ENCODE measurements at regions not wholly inside any gene's neighbourhood (a gene's known extent, or its start where the extent isn't known, plus 50 kb on each side); places are given as distances from the start of the nearest gene placed in this dataset.

DNA sequence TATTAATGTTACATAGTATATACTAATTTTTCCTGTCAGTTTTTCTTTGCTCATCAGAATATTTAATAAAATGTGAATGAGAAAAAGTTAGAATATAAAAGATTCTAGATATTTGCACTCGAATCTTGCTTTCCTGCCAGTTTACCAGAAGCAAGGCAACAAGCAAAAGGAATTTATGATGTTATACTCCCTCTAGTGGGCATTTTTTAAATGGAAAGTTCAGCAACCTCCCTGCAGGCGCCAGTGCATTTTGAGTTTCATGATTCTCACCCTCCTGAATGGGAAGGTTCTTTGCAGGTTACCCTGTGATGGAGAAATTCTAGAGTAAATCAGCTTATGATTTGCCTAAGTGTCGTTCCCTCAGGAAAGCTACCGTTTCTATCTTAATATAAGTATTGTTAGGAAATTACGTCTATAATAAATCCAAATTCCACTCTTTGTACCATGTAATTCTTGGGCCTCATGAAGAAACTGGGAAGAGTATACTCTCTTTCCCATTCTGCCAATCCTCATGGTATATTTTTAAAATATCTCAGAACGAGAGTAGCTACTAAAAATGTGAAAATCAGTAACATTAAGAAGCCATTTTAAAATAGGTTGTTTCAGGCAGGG, 350.0 kb downstream of the CRPPA start:
- TF ChIP-seq, protein P1, sequence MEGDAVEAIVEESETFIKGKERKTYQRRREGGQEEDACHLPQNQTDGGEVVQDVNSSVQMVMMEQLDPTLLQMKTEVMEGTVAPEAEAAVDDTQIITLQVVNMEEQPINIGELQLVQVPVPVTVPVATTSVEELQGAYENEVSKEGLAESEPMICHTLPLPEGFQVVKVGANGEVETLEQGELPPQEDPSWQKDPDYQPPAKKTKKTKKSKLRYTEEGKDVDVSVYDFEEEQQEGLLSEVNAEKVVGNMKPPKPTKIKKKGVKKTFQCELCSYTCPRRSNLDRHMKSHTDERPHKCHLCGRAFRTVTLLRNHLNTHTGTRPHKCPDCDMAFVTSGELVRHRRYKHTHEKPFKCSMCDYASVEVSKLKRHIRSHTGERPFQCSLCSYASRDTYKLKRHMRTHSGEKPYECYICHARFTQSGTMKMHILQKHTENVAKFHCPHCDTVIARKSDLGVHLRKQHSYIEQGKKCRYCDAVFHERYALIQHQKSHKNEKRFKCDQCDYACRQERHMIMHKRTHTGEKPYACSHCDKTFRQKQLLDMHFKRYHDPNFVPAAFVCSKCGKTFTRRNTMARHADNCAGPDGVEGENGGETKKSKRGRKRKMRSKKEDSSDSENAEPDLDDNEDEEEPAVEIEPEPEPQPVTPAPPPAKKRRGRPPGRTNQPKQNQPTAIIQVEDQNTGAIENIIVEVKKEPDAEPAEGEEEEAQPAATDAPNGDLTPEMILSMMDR (IDR thresholded peaks at IDR 0.05; ENCODE audit: insufficient read depth, low read depth, low read length, missing control alignments): peak; percentile 71
- DNase-seq (ENCODE audit: low read depth): peak; percentile 68
- no peak overlapping the region for H3K4me3 ChIP-seq (ENCODE audit: low read length)

DNA sequence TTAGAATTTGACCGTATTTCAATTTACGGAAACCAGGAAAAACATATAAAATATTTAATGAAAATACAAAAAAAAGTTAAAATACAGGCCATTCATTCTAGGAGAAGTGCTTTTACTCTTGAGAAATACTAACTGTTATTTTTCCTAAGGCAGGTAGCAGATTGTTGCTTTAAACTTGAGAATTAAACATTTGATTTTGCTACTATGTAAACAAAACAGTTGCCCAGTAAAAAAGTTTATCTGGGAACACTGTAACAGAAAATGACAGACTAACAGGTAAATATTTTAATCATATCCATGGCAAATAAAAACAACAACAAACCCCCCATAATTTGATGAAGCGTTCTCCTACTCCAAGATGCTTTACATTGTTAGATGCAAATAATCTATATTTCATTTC, 350.5 kb downstream of the CRPPA start:
- TF ChIP-seq, protein P1 (IDR thresholded peaks at IDR 0.05; ENCODE audit: insufficient read depth, low read depth, low read length, missing control alignments): no peak
- H3K4me3 ChIP-seq (ENCODE audit: low read length): no peak overlapping the region
- no peak for DNase-seq (ENCODE audit: low read depth)

DNA sequence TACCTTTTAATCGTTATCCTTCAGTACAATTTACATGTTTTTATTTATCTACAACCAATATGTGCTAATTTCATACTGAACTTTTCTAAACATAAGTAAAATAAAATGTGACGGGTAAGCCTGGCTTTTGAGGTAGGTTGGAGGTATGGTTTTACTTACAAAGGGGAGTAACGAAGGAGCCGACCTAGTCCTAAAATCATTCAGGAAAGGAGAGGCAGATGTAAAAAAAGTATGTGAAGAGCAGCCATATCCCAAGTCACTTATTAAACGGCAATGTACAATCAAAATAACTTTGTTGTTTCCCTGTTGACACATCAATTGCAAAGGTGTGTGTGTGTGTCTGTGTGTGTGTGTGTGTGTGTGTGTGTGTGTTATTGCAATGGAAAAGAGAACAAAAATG, 351.3 kb downstream of the CRPPA start:
- DNase-seq (ENCODE audit: low read depth): no peak
- no peak overlapping the region for H3K4me3 ChIP-seq (ENCODE audit: low read length)
- TF ChIP-seq, protein P1 (IDR thresholded peaks at IDR 0.05; ENCODE audit: insufficient read depth, low read depth, low read length, missing control alignments): no peak

DNA sequence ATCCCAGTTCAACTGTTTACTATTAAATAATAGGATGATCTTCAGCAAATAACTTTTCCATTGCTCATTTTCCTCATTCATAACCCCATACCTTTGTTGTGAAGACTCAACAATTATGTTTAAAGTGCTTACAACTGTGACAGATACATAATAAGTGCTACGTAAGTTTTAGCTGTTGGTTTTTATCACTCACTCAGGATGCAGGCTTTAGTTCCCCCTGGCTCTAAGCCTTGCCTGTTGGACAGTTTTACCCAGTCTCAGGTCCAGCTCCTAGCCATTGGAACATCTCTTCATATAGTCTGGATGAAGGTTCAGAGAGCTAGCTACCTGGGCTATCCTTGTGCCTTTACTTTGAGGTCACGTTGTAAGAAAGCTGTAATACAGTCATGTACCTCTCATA, 353.2 kb downstream of the CRPPA start:
- TF ChIP-seq, protein P1 (IDR thresholded peaks at IDR 0.05; ENCODE audit: insufficient read depth, low read depth, low read length, missing control alignments): no peak
- DNase-seq (ENCODE audit: low read depth): no peak
- H3K4me3 ChIP-seq (ENCODE audit: low read length): no peak overlapping the region

DNA sequence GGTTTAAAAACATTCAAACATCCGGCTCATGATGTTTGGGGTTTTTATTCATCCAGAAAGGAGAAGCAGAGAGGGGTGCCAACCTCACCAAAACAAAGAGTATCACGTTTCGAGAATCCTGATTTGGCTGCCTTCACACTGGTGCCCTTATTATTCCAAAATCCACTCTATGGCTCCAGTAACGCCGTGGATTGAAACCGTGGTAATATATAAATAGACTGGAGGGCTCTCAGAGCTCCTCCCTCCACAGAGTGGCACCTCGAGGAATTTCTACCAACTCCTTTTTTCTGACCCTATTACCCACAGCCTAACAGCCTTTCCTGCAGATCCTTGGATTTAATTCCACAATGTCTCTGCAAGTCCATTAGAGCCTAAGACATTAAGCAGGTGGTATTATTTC, 353.6 kb downstream of the CRPPA start:
- no peak for DNase-seq (ENCODE audit: low read depth)
- no peak overlapping the region for H3K4me3 ChIP-seq (ENCODE audit: low read length)
- TF ChIP-seq, protein P1 (IDR thresholded peaks at IDR 0.05; ENCODE audit: insufficient read depth, low read depth, low read length, missing control alignments): no peak

DNA sequence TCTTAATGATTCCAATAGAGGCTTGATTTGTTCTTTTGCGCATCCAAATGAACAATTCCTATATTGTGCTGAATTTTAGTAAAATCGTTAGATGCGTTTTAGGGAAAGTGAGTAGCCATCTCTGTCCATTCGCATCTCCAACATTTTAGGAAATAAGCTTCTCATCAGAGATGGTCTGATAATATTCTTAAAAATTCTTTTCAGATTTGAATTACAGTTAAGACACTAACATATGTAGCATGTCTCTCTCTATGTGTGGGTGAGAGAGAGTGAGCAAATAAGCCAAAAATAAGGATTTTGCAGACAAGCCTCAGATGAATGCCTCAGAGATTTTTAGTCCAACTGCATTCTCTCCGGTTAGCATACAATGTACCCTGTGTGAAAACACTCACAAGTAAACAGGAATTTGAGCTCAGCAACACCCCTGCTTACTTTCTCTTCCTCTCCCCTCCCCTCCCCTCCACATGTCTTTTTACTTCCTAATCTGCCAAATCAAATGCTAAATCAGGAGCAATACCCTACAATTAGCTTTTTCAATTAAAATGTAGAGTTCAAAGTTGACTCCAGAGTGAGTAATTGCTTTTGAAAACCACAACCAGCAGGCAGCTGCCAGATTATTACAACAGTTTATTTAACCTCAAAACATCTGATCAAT, 354.4 kb downstream of the CRPPA start:
- H3K4me3 ChIP-seq (ENCODE audit: low read length): no peak overlapping the region
- TF ChIP-seq, protein P1 (IDR thresholded peaks at IDR 0.05; ENCODE audit: insufficient read depth, low read depth, low read length, missing control alignments): no peak
- DNase-seq (ENCODE audit: low read depth): no peak

DNA sequence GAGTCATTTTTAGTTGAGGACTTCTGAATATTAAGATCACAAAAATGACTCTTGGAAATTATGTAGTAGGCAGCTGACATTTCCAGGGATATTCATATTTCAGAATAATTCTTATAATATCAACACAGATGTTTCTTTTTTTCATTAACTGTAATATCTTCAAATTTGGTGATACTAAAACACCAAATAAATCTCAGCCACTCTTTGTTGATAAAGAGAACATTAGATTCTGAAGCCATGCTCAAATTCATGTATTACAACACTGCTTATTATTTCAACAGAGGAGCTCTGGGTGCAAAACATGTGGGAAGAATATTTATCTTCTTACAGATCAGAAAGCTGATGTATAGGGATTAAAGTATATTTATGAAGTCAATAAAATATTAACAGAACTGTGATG, 355.4 kb downstream of the CRPPA start:
- no peak overlapping the region for H3K4me3 ChIP-seq (ENCODE audit: low read length)
- DNase-seq (ENCODE audit: low read depth): no peak
- TF ChIP-seq, protein P1 (IDR thresholded peaks at IDR 0.05; ENCODE audit: insufficient read depth, low read depth, low read length, missing control alignments): no peak
